ENCODE measurements at regions not wholly inside any gene's neighbourhood (a gene's known extent, or its start where the extent isn't known, plus 50 kb on each side); places are given as distances from the start of the nearest gene placed in this dataset.

DNA sequence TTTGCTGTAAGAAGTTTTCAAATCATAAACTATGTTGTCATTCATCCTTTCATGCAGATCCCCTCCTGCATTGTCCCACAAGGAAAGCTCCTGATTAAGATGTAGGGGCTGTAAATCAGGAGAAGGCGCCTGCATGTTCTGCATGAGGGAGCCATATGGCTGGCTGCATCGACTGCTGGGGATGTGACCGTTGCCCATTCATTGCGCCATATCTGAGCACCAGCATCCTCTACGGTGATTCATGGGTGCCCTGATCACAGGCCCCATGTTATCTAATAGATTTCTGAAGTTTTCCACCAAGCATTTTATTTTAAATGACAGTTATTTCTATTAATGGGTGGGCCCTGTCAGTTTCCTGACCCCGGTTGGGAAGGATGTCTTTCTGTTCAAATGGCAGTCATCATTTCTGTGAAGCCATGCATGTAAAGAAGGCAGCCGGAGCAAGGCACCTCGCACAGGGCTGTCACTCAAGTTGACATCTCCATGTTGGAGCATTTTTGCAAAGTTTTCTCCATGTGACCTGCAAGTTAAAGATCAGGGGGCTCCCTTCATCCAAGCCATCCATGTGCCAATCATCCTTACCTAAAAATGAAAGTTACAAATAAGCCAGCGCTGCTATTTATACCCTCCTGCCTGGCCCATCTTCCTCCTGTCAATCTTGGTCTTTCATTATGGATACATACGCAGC, 128.8 kb downstream of the TEX36 start:
- no CpG with 5 or more reads among the region's 10 CpGs for WGBS, 2 donors (ENCODE audit: extremely low coverage in 2 of 2, insufficient read length in 2 of 2, insufficient replicate concordance in 1 of 2)
- no peak overlapping the region for H2AFZ ChIP-seq (ENCODE audit: low read length)
- H2BK120ac ChIP-seq (ENCODE audit: low read depth, low read length), result no peak overlapping the region
- H2BK15ac ChIP-seq (ENCODE audit: low read length), result no peak overlapping the region
- H3K23ac ChIP-seq (ENCODE audit: low read depth, low read length, poor library complexity), result no peak overlapping the region
- no peak overlapping the region for H3K4me2 ChIP-seq (ENCODE audit: insufficient read depth, low read length, poor library complexity, severe bottlenecking)
- no peak overlapping the region for H4K8ac ChIP-seq (ENCODE audit: low read depth, low read length)
- no peak overlapping the region for H3K4me3 ChIP-seq (ENCODE audit: low read length in 2 of 2)
- no peak overlapping the region for H3K27ac ChIP-seq (replicated peaks; ENCODE audit: low read length)
- H3K4ac ChIP-seq (ENCODE audit: low read length), result no peak overlapping the region
- H3K79me1 ChIP-seq (ENCODE audit: low read depth, low read length), result no peaks in the 10 kb centered on the region
- H2BK12ac ChIP-seq (ENCODE audit: low read length), result no peak overlapping the region
- peaks cover 0 to 44% (median 0%) of the 10 kb centered on the region in 3 experiments for H3K27me3 ChIP-seq (ENCODE audit: control insufficient read depth in 3 of 3, insufficient read depth in 3 of 3, low read depth in 1 of 3, low read length in 3 of 3)
- no peak overlapping the region for H4K91ac ChIP-seq (ENCODE audit: low read depth, low read length, poor library complexity)
- no peak overlapping the region for H3K9ac ChIP-seq (ENCODE audit: low read depth, low read length, poor library complexity)
- H3K9me3 ChIP-seq (replicated peaks in 1 of 2; ENCODE audit: control insufficient read depth in 2 of 2, insufficient read depth in 1 of 2, low read depth in 1 of 2, low read length in 2 of 2), result no peaks in the 10 kb centered on the region
- H2BK5ac ChIP-seq (ENCODE audit: low read length), result no peak overlapping the region
- no peak overlapping the region for H3K14ac ChIP-seq (ENCODE audit: low read length)
- H3K36me3 ChIP-seq (replicated peaks in 1 of 2; ENCODE audit: control insufficient read depth in 2 of 2, insufficient read depth in 2 of 2, low read length in 2 of 2), result no peaks in the 10 kb centered on the region
- H3K18ac ChIP-seq (ENCODE audit: low read length), result no peak overlapping the region
- no peak overlapping the region for H2AK5ac ChIP-seq (ENCODE audit: low read depth, low read length)
- H3K4me1 ChIP-seq (ENCODE audit: control insufficient read depth in 2 of 2, insufficient read depth in 1 of 2, low read depth in 1 of 2, low read length in 2 of 2), result no peaks in the 10 kb centered on the region
- DNase-seq (ENCODE audit: low spot score), result no peak

DNA sequence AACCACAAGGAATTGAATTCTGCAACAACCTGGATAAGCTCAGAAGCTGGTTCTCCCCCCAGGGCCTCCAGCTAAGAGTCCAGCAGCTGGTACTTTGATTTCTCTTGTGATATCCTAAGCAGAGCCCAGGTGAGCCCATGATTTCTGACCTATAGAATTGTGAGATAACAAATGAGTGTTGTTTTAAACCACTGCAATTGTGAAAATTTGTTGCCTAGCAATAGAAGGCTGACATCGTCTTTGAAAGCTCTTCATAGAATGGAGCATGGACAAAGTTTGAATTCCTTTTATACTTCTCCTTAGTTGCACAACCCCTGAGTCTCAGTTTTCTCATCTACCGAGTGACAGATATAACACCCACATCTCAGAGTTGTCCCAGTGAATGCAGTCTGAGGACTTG, 129.9 kb downstream of the TEX36 start:
- no peak overlapping the region for H3K14ac ChIP-seq (ENCODE audit: low read length)
- H4K91ac ChIP-seq (ENCODE audit: low read depth, low read length, poor library complexity), result no peak overlapping the region
- H2BK15ac ChIP-seq (ENCODE audit: low read length), result no peak overlapping the region
- H3K79me1 ChIP-seq (ENCODE audit: low read depth, low read length), result no peaks in the 10 kb centered on the region
- no peak overlapping the region for H4K8ac ChIP-seq (ENCODE audit: low read depth, low read length)
- H3K4me2 ChIP-seq (ENCODE audit: insufficient read depth, low read length, poor library complexity, severe bottlenecking), result no peak overlapping the region
- peaks cover 0 to 51% (median 0%) of the 10 kb centered on the region in 3 experiments for H3K27me3 ChIP-seq (ENCODE audit: control insufficient read depth in 3 of 3, insufficient read depth in 3 of 3, low read depth in 1 of 3, low read length in 3 of 3)
- H3K36me3 ChIP-seq (replicated peaks in 1 of 2; ENCODE audit: control insufficient read depth in 2 of 2, insufficient read depth in 2 of 2, low read length in 2 of 2), result no peaks in the 10 kb centered on the region
- no peak overlapping the region for H3K18ac ChIP-seq (ENCODE audit: low read length)
- no peak overlapping the region for H2AK5ac ChIP-seq (ENCODE audit: low read depth, low read length)
- no peak overlapping the region for H2AFZ ChIP-seq (ENCODE audit: low read length)
- H2BK120ac ChIP-seq (ENCODE audit: low read depth, low read length), result no peak overlapping the region
- H3K4ac ChIP-seq (ENCODE audit: low read length), result no peak overlapping the region
- DNase-seq (ENCODE audit: low spot score), result no peak
- no peak overlapping the region for H3K9ac ChIP-seq (ENCODE audit: low read depth, low read length, poor library complexity)
- no CpG with 5 or more reads among the region's 2 CpGs for WGBS, 2 donors (ENCODE audit: extremely low coverage in 2 of 2, insufficient read length in 2 of 2, insufficient replicate concordance in 1 of 2)
- no peak overlapping the region for H3K23ac ChIP-seq (ENCODE audit: low read depth, low read length, poor library complexity)
- H3K27ac ChIP-seq (replicated peaks; ENCODE audit: low read length), result no peak overlapping the region
- no peak overlapping the region for H2BK5ac ChIP-seq (ENCODE audit: low read length)
- no peak overlapping the region for H2BK12ac ChIP-seq (ENCODE audit: low read length)
- H3K9me3 ChIP-seq (replicated peaks in 1 of 2; ENCODE audit: control insufficient read depth in 2 of 2, insufficient read depth in 1 of 2, low read depth in 1 of 2, low read length in 2 of 2), result no peaks in the 10 kb centered on the region
- H3K4me3 ChIP-seq (ENCODE audit: low read length in 2 of 2), result no peak overlapping the region
- no peaks in the 10 kb centered on the region for H3K4me1 ChIP-seq (ENCODE audit: control insufficient read depth in 2 of 2, insufficient read depth in 1 of 2, low read depth in 1 of 2, low read length in 2 of 2)

DNA sequence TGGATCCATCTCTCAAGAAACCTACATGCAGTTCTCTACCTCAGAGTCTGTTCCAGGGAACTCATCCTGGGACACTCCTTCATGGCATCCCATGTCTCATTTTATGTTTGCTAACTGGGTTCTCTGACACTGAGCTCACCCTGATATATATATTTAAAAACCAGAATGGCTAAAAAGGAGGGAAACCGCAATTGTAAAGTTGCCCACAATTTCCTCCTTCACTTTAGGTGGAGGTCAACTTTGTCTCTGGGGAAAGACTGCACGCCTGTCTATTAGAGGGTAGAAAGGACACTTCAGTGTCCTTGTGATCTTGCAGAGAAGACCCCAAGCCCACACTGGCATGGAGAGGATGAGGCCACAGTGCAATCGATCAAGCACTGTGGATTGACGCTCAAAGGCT, 131.7 kb downstream of the TEX36 start:
- Histone ChIP-seq H3K27me3 (ENCODE audit: control insufficient read depth in 3 of 3, insufficient read depth in 3 of 3, low read depth in 1 of 3, low read length in 3 of 3) (peaks cover 0 to 48% (median 0%) of the 10 kb centered on the region in 3 experiments), H2AK5ac (ENCODE audit: low read depth, low read length) (no peak overlapping the region), H2BK120ac (ENCODE audit: low read depth, low read length) (no peak overlapping the region), H3K4me3 (ENCODE audit: low read length in 2 of 2) (no peak overlapping the region), H2BK12ac (ENCODE audit: low read length) (no peak overlapping the region), H2BK5ac (ENCODE audit: low read length) (no peak overlapping the region), H3K4me2 (ENCODE audit: insufficient read depth, low read length, poor library complexity, severe bottlenecking) (no peak overlapping the region), H3K4me1 (ENCODE audit: control insufficient read depth in 2 of 2, insufficient read depth in 1 of 2, low read depth in 1 of 2, low read length in 2 of 2) (no peaks in the 10 kb centered on the region), H2BK15ac (ENCODE audit: low read length) (no peak overlapping the region), H4K91ac (ENCODE audit: low read depth, low read length, poor library complexity) (no peak overlapping the region), H4K8ac (ENCODE audit: low read depth, low read length) (no peak overlapping the region), H3K27ac (replicated peaks; ENCODE audit: low read length) (no peak overlapping the region), H3K9me3 (replicated peaks in 1 of 2; ENCODE audit: control insufficient read depth in 2 of 2, insufficient read depth in 1 of 2, low read depth in 1 of 2, low read length in 2 of 2) (no peaks in the 10 kb centered on the region), H3K23ac (ENCODE audit: low read depth, low read length, poor library complexity) (no peak overlapping the region), H3K18ac (ENCODE audit: low read length) (no peak overlapping the region), H3K4ac (ENCODE audit: low read length) (no peak overlapping the region), H2AFZ (ENCODE audit: low read length) (no peak overlapping the region), H3K36me3 (replicated peaks in 1 of 2; ENCODE audit: control insufficient read depth in 2 of 2, insufficient read depth in 2 of 2, low read length in 2 of 2) (no peaks in the 10 kb centered on the region), H3K9ac (ENCODE audit: low read depth, low read length, poor library complexity) (no peak overlapping the region), H3K79me1 (ENCODE audit: low read depth, low read length) (no peaks in the 10 kb centered on the region), H3K14ac (ENCODE audit: low read length) (no peak overlapping the region)
- no CpG with 5 or more reads among the region's 4 CpGs for WGBS, 2 donors (ENCODE audit: extremely low coverage in 2 of 2, insufficient read length in 2 of 2, insufficient replicate concordance in 1 of 2)
- no peak for DNase-seq (ENCODE audit: low spot score)

DNA sequence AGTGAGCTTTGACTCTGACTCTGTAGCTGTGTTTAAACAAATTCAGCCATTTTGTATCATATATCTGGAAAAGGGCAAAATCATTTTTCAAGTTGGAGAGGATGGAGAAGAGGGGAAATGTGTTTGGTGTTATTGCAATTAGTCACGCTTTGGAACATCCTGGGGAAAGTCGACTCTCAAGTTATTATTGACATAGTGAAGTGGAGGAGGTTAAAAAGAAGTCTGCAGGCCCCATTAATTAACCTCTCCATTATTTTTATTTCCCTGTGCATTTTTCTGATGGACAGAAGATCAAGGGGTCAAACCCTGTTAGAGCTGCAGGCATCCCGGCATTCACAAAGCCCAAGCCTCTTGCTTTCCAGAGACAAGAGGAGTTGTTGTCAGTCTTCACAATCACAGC, 132.6 kb downstream of the TEX36 start:
- no CpG with 5 or more reads among the region's 3 CpGs for WGBS, 2 donors (ENCODE audit: extremely low coverage in 2 of 2, insufficient read length in 2 of 2, insufficient replicate concordance in 1 of 2)
- Histone ChIP-seq H3K4me2 (ENCODE audit: insufficient read depth, low read length, poor library complexity, severe bottlenecking) (no peak overlapping the region), H2AK5ac (ENCODE audit: low read depth, low read length) (no peak overlapping the region), H3K36me3 (replicated peaks in 1 of 2; ENCODE audit: control insufficient read depth in 2 of 2, insufficient read depth in 2 of 2, low read length in 2 of 2) (no peaks in the 10 kb centered on the region), H3K23ac (ENCODE audit: low read depth, low read length, poor library complexity) (no peak overlapping the region), H3K4me1 (ENCODE audit: control insufficient read depth in 2 of 2, insufficient read depth in 1 of 2, low read depth in 1 of 2, low read length in 2 of 2) (peaks cover 0 to 2% of the 10 kb centered on the region in 2 donors), H3K27me3 (ENCODE audit: control insufficient read depth in 3 of 3, insufficient read depth in 3 of 3, low read depth in 1 of 3, low read length in 3 of 3) (peaks cover 0 to 39% (median 0%) of the 10 kb centered on the region in 3 experiments), H3K14ac (ENCODE audit: low read length) (no peak overlapping the region), H3K4ac (ENCODE audit: low read length) (no peak overlapping the region), H4K91ac (ENCODE audit: low read depth, low read length, poor library complexity) (no peak overlapping the region), H3K4me3 (ENCODE audit: low read length in 2 of 2) (no peak overlapping the region), H3K18ac (ENCODE audit: low read length) (no peak overlapping the region), H2BK12ac (ENCODE audit: low read length) (no peak overlapping the region), H2BK120ac (ENCODE audit: low read depth, low read length) (no peak overlapping the region), H4K8ac (ENCODE audit: low read depth, low read length) (no peak overlapping the region), H2BK15ac (ENCODE audit: low read length) (no peak overlapping the region), H3K79me1 (ENCODE audit: low read depth, low read length) (no peaks in the 10 kb centered on the region), H2BK5ac (ENCODE audit: low read length) (no peak overlapping the region), H3K27ac (replicated peaks; ENCODE audit: low read length) (no peak overlapping the region), H2AFZ (ENCODE audit: low read length) (no peak overlapping the region), H3K9ac (ENCODE audit: low read depth, low read length, poor library complexity) (no peak overlapping the region), H3K9me3 (replicated peaks in 1 of 2; ENCODE audit: control insufficient read depth in 2 of 2, insufficient read depth in 1 of 2, low read depth in 1 of 2, low read length in 2 of 2) (no peaks in the 10 kb centered on the region)
- DNase-seq (ENCODE audit: low spot score), result no peak

Data from neuronal stem cell (in vitro differentiated cells).